Upper lobe of left lung (tissue), 6 donors: ENCODE measurements at regions not wholly inside any gene's neighbourhood (a gene's known extent, or its start where the extent isn't known, plus 50 kb on each side); places are given as distances from the start of the nearest gene placed in this dataset.
"Not testable (repeated sequence)": the region's sequence is repeated elsewhere in the genome, so short reads cannot be mapped to it uniquely, and the experiment has no call there.

Source experiments
- ATAC-seq, 2 donors: fragments of 200-7000 bp; cut with Tn5 transposase; one replicate each; pipeline ENCODE4 v1.9.1; 2022; ENCODE audit warnings: mild to moderate bottlenecking in 2 of 2, moderate library complexity in 2 of 2; ENCODE audit not compliant: low FRiP score in 2 of 2
- DNase-seq, 2 donors: peaks; one replicate each; pipeline ENCODE4 v3.0.0-alpha.2; 2019 to 2020
- H3K27ac ChIP-seq, 4 donors: fragments of 200-600 bp; sonication (generic); one replicate each; pipeline ENCODE4 v1.5.1; 2016 to 2019
- H3K27me3 ChIP-seq, 4 donors: fragments of 200-600 bp; sonication (generic); one replicate each; pipeline ENCODE4 v1.5.1; 2017 to 2019
- H3K36me3 ChIP-seq, 4 donors: fragments of 200-600 bp; sonication (generic); one replicate each; pipeline ENCODE4 v1.5.1; 2016 to 2019
- H3K4me1 ChIP-seq, 4 donors: fragments of 200-600 bp; sonication (generic); one replicate each; pipeline ENCODE4 v1.5.1; 2018 to 2019
- H3K4me3 ChIP-seq, 4 donors: fragments of 200-600 bp; sonication (generic); one replicate each; pipeline ENCODE4 v1.5.1; 2017 to 2019; ENCODE audit warnings: mild to moderate bottlenecking in 2 of 4, moderate library complexity in 1 of 4
- H3K9me3 ChIP-seq, 4 donors: fragments of 200-600 bp; sonication (generic); one replicate each; pipeline ENCODE4 v1.5.1; 2018 to 2019
- CTCF ChIP-seq, 6 experiments: fragments of 450-650 bp in 4 of 6; fragments of 200-600 bp in 2 of 6; sonication (generic) in 2 of 6; IDR thresholded peaks; one replicate each; pipeline ENCODE4 v1.5.1; 2016 to 2019; ENCODE audit warnings: antibody characterized with exemption in 6 of 6
- EP300 ChIP-seq, 4 donors: sonication (generic); formaldehyde crosslinking; IDR thresholded peaks; one replicate each; pipeline ENCODE4 v1.5.1; 2017; ENCODE audit warnings: antibody characterized with exemption in 4 of 4, control low read depth in 2 of 4
- POLR2A ChIP-seq, 4 donors: fragments of 450-650 bp; IDR thresholded peaks; one replicate each; pipeline ENCODE4 v1.5.1; 2016 to 2017; ENCODE audit warnings: antibody characterized with exemption in 4 of 4, mild to moderate bottlenecking in 2 of 4
- POLR2AphosphoS5 ChIP-seq, 2 donors: sonication (generic); formaldehyde crosslinking; IDR thresholded peaks; one replicate each; pipeline ENCODE4 v1.5.1; 2017; ENCODE audit warnings: antibody characterized with exemption in 2 of 2
- WGBS, 2 donors: methylation state at CpG; one replicate each; pipeline ENCODE4 v1.1.5; 2017 to 2018; 5-methylcytosine and 5-hydroxymethylcytosine counted together
- donor health status: DM: no; HTN: no; CAD: no; lungs with moderate emphysema.
- donor health status: DM: no; HTN: yes; CAD: no; lungs with severe emphysema.

DNA sequence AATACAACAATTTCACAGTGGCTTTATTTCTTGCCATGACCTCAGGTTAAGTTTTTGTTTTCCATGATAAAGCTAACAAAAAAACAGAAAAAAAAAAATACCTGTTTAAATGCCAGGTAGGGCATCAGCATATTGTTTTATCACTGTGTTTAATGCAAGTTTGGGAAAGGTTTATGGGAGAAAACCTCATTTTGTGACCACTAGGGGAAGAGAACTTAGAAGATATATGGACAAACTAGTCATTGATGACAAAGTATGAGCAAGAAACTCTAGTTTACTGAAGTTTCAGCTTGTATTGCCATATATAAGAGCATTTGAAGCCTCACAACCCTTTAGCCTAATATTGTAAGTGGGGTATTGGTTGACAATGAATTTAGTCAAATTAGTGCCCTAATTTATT, 1431.4 kb upstream of the CDH18 start:
- TF ChIP-seq CTCF (IDR thresholded peaks at IDR 0.05) (no peak), EP300 (IDR thresholded peaks at IDR 0.05) (no peak), POLR2A (IDR thresholded peaks at IDR 0.05) (no peak), POLR2AphosphoS5 (IDR thresholded peaks at IDR 0.05) (no peak)
- Histone ChIP-seq H3K4me3 (no peak overlapping the region), H3K27ac (no peak overlapping the region), H3K4me1 (no peaks in the 10 kb centered on the region), H3K9me3 (no peaks in the 10 kb centered on the region), H3K27me3 (no peaks in the 10 kb centered on the region), H3K36me3 (no peaks in the 10 kb centered on the region)
- no peak for ATAC-seq
- no peak for DNase-seq

GRCh38 chr5:21402089-21402488, 1414.1 kb upstream of the CDH18 start:
- DNase-seq, H3K27me3 ChIP-seq, ATAC-seq, H3K36me3 ChIP-seq, H3K27ac ChIP-seq, H3K4me1 ChIP-seq, H3K4me3 ChIP-seq, H3K9me3 ChIP-seq: not testable (repeated sequence)

DNA sequence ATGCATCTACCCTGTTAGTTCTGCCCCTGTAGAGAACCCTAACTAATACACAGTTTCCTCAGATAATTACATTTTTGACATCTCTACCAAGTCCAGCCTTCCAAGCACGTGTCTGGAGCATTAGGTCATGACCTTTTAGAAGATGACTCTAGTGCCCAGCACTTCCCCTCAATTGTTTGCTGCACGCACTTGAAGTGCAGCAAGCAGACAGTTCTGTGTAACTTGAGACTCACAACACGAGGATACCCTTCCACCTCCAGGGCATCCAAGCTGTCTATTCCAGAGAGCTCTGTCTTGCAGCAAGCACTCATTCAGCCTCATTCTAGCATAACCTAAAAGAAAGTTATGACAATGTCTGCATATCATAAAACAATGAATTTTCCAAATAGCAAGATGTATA, 1410.5 kb upstream of the CDH18 start:
- H3K4me1 ChIP-seq = no peaks in the 10 kb centered on the region
- TF ChIP-seq CTCF (IDR thresholded peaks at IDR 0.05) (no peak), POLR2AphosphoS5 (IDR thresholded peaks at IDR 0.05) (no peak), EP300 (IDR thresholded peaks at IDR 0.05) (no peak), POLR2A (IDR thresholded peaks at IDR 0.05) (no peak)
- no peak overlapping the region for H3K4me3 ChIP-seq
- H3K27ac ChIP-seq = no peak overlapping the region
- no peak for ATAC-seq
- H3K9me3 ChIP-seq = no peaks in the 10 kb centered on the region
- H3K36me3 ChIP-seq = no peaks in the 10 kb centered on the region
- no peak for DNase-seq
- H3K27me3 ChIP-seq = no peaks in the 10 kb centered on the region
- 50 to 63% methylated on average over 3 of the region's 3 CpGs for WGBS, 2 donors

GRCh38 chr5:21397693-21398092, 1409.7 kb upstream of the CDH18 start:
- no peak overlapping the region for H3K27ac ChIP-seq
- no peaks in the 10 kb centered on the region for H3K4me1 ChIP-seq
- DNase-seq (no peak), ATAC-seq (no peak)
- H3K27me3 ChIP-seq = no peaks in the 10 kb centered on the region
- H3K4me3 ChIP-seq = no peak overlapping the region
- WGBS, 2 donors = 92 to 98% methylated on average over 2 of the region's 2 CpGs
- H3K9me3 ChIP-seq = no peaks in the 10 kb centered on the region
- H3K36me3 ChIP-seq = no peaks in the 10 kb centered on the region
- TF ChIP-seq POLR2AphosphoS5 (IDR thresholded peaks at IDR 0.05) (no peak), EP300 (IDR thresholded peaks at IDR 0.05) (no peak), CTCF (IDR thresholded peaks at IDR 0.05) (no peak), POLR2A (IDR thresholded peaks at IDR 0.05) (no peak)

- 64 to 65% methylated on average over 1 of the region's 1 CpG for WGBS, 2 donors
These were observed 1403.5 kb upstream of the CDH18 start for GRCh38 chr5:21391506-21391905.

GRCh38 chr5:21360754-21361153, 1372.8 kb upstream of the CDH18 start:
- H3K4me3 ChIP-seq, ATAC-seq, H3K27me3 ChIP-seq, H3K27ac ChIP-seq, H3K9me3 ChIP-seq, H3K36me3 ChIP-seq, DNase-seq, H3K4me1 ChIP-seq: not testable (repeated sequence)

More at GRCh38 chr5:21391506-21391905, 1403.5 kb upstream of the CDH18 start:
- ATAC-seq (no peak), DNase-seq (no peak)
- TF ChIP-seq CTCF (IDR thresholded peaks at IDR 0.05) (peak in 1 of 6 experiments; percentile 9), POLR2AphosphoS5 (IDR thresholded peaks at IDR 0.05) (no peak), EP300 (IDR thresholded peaks at IDR 0.05) (no peak), POLR2A (IDR thresholded peaks at IDR 0.05) (no peak)
- no peaks in the 10 kb centered on the region for H3K9me3 ChIP-seq
- no peak overlapping the region for H3K27ac ChIP-seq
- no peaks in the 10 kb centered on the region for H3K27me3 ChIP-seq
- H3K4me3 ChIP-seq = no peak overlapping the region
- no peaks in the 10 kb centered on the region for H3K4me1 ChIP-seq
- H3K36me3 ChIP-seq = no peaks in the 10 kb centered on the region

GRCh38 chr5:21341948-21342261, 1353.9 kb upstream of the CDH18 start:
- not testable (repeated sequence) for H3K36me3 ChIP-seq, ATAC-seq, H3K27ac ChIP-seq, H3K4me1 ChIP-seq, H3K27me3 ChIP-seq, DNase-seq, H3K9me3 ChIP-seq
- peak overlapping the region in 1 of 4 donors; percentile 39 for H3K4me3 ChIP-seq
- WGBS, 2 donors = 83 to 91% methylated on average over 2 to 3 of the region's 3 CpGs

- H3K27ac ChIP-seq, H3K4me1 ChIP-seq: not testable (repeated sequence)
- peak in 1 of 2 donors; percentile 78 for DNase-seq
These were observed 1353.4 kb upstream of the CDH18 start for GRCh38 chr5:21341203-21341947.

GRCh38 chr5:21340233-21340632, 1352.2 kb upstream of the CDH18 start:
- H3K9me3 ChIP-seq, ATAC-seq, H3K4me3 ChIP-seq, H3K27ac ChIP-seq, H3K27me3 ChIP-seq, H3K36me3 ChIP-seq, DNase-seq, H3K4me1 ChIP-seq: not testable (repeated sequence)
- 78 to 87% methylated on average over 3 of the region's 3 CpGs for WGBS, 2 donors

More at GRCh38 chr5:21341203-21341947, 1353.4 kb upstream of the CDH18 start:
- H3K4me3 ChIP-seq = peak overlapping the region in 2 of 4 donors; percentile 25 to 39
- not testable (repeated sequence) for H3K36me3 ChIP-seq, ATAC-seq, H3K27me3 ChIP-seq, H3K9me3 ChIP-seq
- no CpG with 5 or more reads among the region's 68 CpGs for WGBS, 2 donors
